ENCODE measurements at regions not wholly inside any gene's neighbourhood (a gene's known extent, or its start where the extent isn't known, plus 50 kb on each side); places are given as distances from the start of the nearest gene placed in this dataset.

DNA sequence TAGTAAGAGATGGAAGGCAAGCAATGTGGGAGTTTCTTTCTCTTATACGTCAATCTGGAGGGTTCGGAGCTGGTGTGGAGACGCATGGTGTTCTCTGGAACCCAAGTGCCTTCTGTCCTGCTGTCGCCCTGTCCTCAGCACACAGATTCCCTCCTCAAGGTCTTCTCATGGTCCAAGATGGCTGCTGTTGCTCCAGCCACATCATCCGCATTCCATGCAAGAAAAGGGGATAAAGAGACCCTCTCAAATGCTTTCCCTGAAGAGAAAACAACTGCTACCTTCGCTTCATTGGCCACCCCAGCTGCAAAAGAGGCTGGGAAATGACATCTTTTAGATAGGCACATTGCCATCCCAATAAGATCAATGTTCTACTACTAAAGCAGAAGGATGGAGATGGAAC, 151.2 kb downstream of the ANKRD60 start:
- ChIA-PET CTCF (no interaction called here), POLR2A (ENCODE audit: unreplicated experiment) (no interaction called here)
- no peak overlapping the region for H3K4me3 ChIP-seq (ENCODE audit: insufficient read depth, low read depth, low read length)
- no peaks in the 10 kb centered on the region for H3K9me3 ChIP-seq (ENCODE audit: control insufficient read depth, insufficient read depth, low read length)
- no peak overlapping the region for H3K56ac ChIP-seq (ENCODE audit: extremely low read depth, insufficient read depth, low read length)
- H2BK5ac ChIP-seq (ENCODE audit: low read depth, low read length, poor library complexity, severe bottlenecking) = no peak overlapping the region
- DNase-seq (no peak), ATAC-seq (ENCODE audit: low read depth) (no peak)
- no peak overlapping the region for H2AFZ ChIP-seq (replicated peaks; ENCODE audit: low read length, poor library complexity)
- H3K27ac ChIP-seq (ENCODE audit: insufficient read depth, low read length) = no peak overlapping the region
- H4K91ac ChIP-seq (ENCODE audit: insufficient read depth, low read depth, low read length) = no peak overlapping the region
- H3K14ac ChIP-seq (replicated peaks; ENCODE audit: low read depth, low read length) = no peak overlapping the region
- H3K4ac ChIP-seq (ENCODE audit: low read depth, low read length) = no peak overlapping the region
- H3K18ac ChIP-seq (ENCODE audit: low read depth, low read length) = no peak overlapping the region
- no peaks in the 10 kb centered on the region for H3K27me3 ChIP-seq (ENCODE audit: control insufficient read depth, insufficient read depth, low read length)
- no peaks in the 10 kb centered on the region for H3K79me1 ChIP-seq (ENCODE audit: low read depth in 1 of 2, low read length in 2 of 2)
- in situ Hi-C loops (cut with MboI; ENCODE audit: low sequenced_read_pairs) = no loop called here
- H3K4me1 ChIP-seq (ENCODE audit: control insufficient read depth, insufficient read depth, low read length) = no peaks in the 10 kb centered on the region
- H3K9ac ChIP-seq (ENCODE audit: low read depth, low read length) = no peak overlapping the region
- intact Hi-C loops (cut with micrococcal nuclease) = no loop called here
- 50% methylated on average over 1 of the region's 6 CpGs; no CpG with 5 or more reads in 1 of the 2 experiments for WGBS, 2 experiments (ENCODE audit: extremely low coverage in 2 of 2, insufficient read length in 1 of 2)
- no peaks in the 10 kb centered on the region for H3K9me1 ChIP-seq (ENCODE audit: insufficient read depth, low read length)
- no peak overlapping the region for H3K4me2 ChIP-seq (ENCODE audit: low read depth, low read length)
- TF ChIP-seq RCOR1 (IDR thresholded peaks at IDR 0.05; ENCODE audit: insufficient replicate concordance, low read length) (no peak), MXI1 (IDR thresholded peaks at IDR 0.05; ENCODE audit: borderline replicate concordance, low read depth, low read length) (no peak), CHD1 (IDR thresholded peaks at IDR 0.05; ENCODE audit: low read depth, low read length) (no peak), MAFK (IDR thresholded peaks at IDR 0.05; ENCODE audit: low read depth, low read length) (no peak), NFE2L2 (IDR thresholded peaks at IDR 0.05; ENCODE audit: low read depth, low read length) (no peak), RAD21 (IDR thresholded peaks at IDR 0.05; ENCODE audit: low read length) (no peak), CEBPB (IDR thresholded peaks at IDR 0.05; ENCODE audit: low read depth, low read length) (no peak), MAZ (IDR thresholded peaks at IDR 0.05; ENCODE audit: borderline replicate concordance, low read depth, low read length) (no peak), RFX5 (IDR thresholded peaks at IDR 0.05; ENCODE audit: low read depth, low read length) (no peak), SMC3 (IDR thresholded peaks at IDR 0.05; ENCODE audit: low read depth, low read length) (no peak), BHLHE40 (IDR thresholded peaks at IDR 0.05; ENCODE audit: low read depth, low read length) (no peak), POLR2A (IDR thresholded peaks at IDR 0.05; ENCODE audit: low read depth, low read length) (no peak), FOS (IDR thresholded peaks at IDR 0.05; ENCODE audit: low read depth, low read length) (no peak)
- TF ChIP-seq, protein P1, sequence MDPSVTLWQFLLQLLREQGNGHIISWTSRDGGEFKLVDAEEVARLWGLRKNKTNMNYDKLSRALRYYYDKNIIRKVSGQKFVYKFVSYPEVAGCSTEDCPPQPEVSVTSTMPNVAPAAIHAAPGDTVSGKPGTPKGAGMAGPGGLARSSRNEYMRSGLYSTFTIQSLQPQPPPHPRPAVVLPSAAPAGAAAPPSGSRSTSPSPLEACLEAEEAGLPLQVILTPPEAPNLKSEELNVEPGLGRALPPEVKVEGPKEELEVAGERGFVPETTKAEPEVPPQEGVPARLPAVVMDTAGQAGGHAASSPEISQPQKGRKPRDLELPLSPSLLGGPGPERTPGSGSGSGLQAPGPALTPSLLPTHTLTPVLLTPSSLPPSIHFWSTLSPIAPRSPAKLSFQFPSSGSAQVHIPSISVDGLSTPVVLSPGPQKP (IDR thresholded peaks at IDR 0.05; ENCODE audit: borderline replicate concordance, low read depth, low read length) = no peak
- TF ChIP-seq, protein P2, sequence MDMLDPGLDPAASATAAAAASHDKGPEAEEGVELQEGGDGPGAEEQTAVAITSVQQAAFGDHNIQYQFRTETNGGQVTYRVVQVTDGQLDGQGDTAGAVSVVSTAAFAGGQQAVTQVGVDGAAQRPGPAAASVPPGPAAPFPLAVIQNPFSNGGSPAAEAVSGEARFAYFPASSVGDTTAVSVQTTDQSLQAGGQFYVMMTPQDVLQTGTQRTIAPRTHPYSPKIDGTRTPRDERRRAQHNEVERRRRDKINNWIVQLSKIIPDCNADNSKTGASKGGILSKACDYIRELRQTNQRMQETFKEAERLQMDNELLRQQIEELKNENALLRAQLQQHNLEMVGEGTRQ (IDR thresholded peaks at IDR 0.05; ENCODE audit: low read depth, low read length) = no peak
- TF ChIP-seq, protein P3, sequence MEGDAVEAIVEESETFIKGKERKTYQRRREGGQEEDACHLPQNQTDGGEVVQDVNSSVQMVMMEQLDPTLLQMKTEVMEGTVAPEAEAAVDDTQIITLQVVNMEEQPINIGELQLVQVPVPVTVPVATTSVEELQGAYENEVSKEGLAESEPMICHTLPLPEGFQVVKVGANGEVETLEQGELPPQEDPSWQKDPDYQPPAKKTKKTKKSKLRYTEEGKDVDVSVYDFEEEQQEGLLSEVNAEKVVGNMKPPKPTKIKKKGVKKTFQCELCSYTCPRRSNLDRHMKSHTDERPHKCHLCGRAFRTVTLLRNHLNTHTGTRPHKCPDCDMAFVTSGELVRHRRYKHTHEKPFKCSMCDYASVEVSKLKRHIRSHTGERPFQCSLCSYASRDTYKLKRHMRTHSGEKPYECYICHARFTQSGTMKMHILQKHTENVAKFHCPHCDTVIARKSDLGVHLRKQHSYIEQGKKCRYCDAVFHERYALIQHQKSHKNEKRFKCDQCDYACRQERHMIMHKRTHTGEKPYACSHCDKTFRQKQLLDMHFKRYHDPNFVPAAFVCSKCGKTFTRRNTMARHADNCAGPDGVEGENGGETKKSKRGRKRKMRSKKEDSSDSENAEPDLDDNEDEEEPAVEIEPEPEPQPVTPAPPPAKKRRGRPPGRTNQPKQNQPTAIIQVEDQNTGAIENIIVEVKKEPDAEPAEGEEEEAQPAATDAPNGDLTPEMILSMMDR (conservative IDR thresholded peaks at IDR 0.05; ENCODE audit: low read depth, low read length) = no peak
- no peak overlapping the region for H4K8ac ChIP-seq (ENCODE audit: low read depth in 2 of 2, low read length in 2 of 2)
- H4K5ac ChIP-seq (ENCODE audit: low read depth, low read length) = no peak overlapping the region
- BruUV-seq (replicated peaks) = no TSS peak
- no peak overlapping the region for H2BK15ac ChIP-seq (ENCODE audit: low read depth, low read length)
- no peak overlapping the region for H2AK5ac ChIP-seq (ENCODE audit: low read depth, low read length)
- no peak overlapping the region for H2AK9ac ChIP-seq (replicated peaks; ENCODE audit: low read depth, low read length, poor library complexity)
- dilution Hi-C loops (cut with HindIII; ENCODE audit: low sequenced_read_pairs, unreplicated experiment) = no loop called here
- H3K36me3 ChIP-seq (ENCODE audit: control insufficient read depth, insufficient read depth, low read length) = no peaks in the 10 kb centered on the region
- H2BK120ac ChIP-seq (ENCODE audit: low read depth, low read length) = no peak overlapping the region
- H4K20me1 ChIP-seq (ENCODE audit: insufficient read depth, low read length) = no peaks in the 10 kb centered on the region
- H3K23ac ChIP-seq (ENCODE audit: low read depth, low read length) = no peak overlapping the region
- no peak overlapping the region for H2BK20ac ChIP-seq (ENCODE audit: low read depth, low read length)

Data from IMR-90 (cell line).